HFFc6 (cell line): ENCODE measurements at regions not wholly inside any gene's neighbourhood (a gene's known extent, or its start where the extent isn't known, plus 50 kb on each side); places are given as distances from the start of the nearest gene placed in this dataset.

Experiments used
- DNase-seq: peaks from one replicate; pipeline ENCODE4 v3.0.0-alpha.2; 2018
- H3K27ac Mint-ChIP-seq: 2 replicates; pipeline ENCODE4 v1.8.0; 2020; ENCODE audit warnings: mild to moderate bottlenecking, mixed read lengths
- H3K27me3 Mint-ChIP-seq: 2 replicates; pipeline ENCODE4 v1.8.0; 2021; ENCODE audit warnings: mild to moderate bottlenecking, moderate library complexity, mixed read lengths; ENCODE audit not compliant: insufficient read depth
- H3K36me3 Mint-ChIP-seq: 2 replicates; pipeline ENCODE4 v1.8.0; 2021; ENCODE audit warnings: low read depth, mixed read lengths
- H3K4me1 Mint-ChIP-seq: 2 replicates; pipeline ENCODE4 v1.8.0; 2020; ENCODE audit warnings: low read depth, mixed read lengths
- H3K4me3 Mint-ChIP-seq: 2 replicates; pipeline ENCODE4 v1.8.0; 2020; ENCODE audit warnings: mild to moderate bottlenecking, moderate library complexity, mixed read lengths
- H3K9me3 Mint-ChIP-seq: 2 replicates; pipeline ENCODE4 v1.8.0; 2020; ENCODE audit warnings: mild to moderate bottlenecking, mixed read lengths
- TF ChIP-seq, protein P1 (sequence below): fragments of 200-600 bp; sonication (generic); IDR thresholded peaks from 2 replicates; pipeline ENCODE4 v1.5.0; 2021; ENCODE audit warnings: antibody characterized with exemption, mild to moderate bottlenecking

- H3K36me3 Mint-ChIP-seq, result peaks cover 5% of the 10 kb centered on the region; the same call in 1 of the 2 replicates
- no peak for DNase-seq
- no peaks in the 10 kb centered on the region for H3K4me1 Mint-ChIP-seq
- no peak overlapping the region for H3K4me3 Mint-ChIP-seq
- no peak overlapping the region for H3K27ac Mint-ChIP-seq
- H3K9me3 Mint-ChIP-seq, result peaks cover 20% of the 10 kb centered on the region
- TF ChIP-seq, protein P1, sequence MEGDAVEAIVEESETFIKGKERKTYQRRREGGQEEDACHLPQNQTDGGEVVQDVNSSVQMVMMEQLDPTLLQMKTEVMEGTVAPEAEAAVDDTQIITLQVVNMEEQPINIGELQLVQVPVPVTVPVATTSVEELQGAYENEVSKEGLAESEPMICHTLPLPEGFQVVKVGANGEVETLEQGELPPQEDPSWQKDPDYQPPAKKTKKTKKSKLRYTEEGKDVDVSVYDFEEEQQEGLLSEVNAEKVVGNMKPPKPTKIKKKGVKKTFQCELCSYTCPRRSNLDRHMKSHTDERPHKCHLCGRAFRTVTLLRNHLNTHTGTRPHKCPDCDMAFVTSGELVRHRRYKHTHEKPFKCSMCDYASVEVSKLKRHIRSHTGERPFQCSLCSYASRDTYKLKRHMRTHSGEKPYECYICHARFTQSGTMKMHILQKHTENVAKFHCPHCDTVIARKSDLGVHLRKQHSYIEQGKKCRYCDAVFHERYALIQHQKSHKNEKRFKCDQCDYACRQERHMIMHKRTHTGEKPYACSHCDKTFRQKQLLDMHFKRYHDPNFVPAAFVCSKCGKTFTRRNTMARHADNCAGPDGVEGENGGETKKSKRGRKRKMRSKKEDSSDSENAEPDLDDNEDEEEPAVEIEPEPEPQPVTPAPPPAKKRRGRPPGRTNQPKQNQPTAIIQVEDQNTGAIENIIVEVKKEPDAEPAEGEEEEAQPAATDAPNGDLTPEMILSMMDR, result no peak
- no peaks in the 10 kb centered on the region for H3K27me3 Mint-ChIP-seq
Observed at GRCh38 chr9:119092125-119092524, 277.1 kb downstream of the BRINP1 start.

DNA sequence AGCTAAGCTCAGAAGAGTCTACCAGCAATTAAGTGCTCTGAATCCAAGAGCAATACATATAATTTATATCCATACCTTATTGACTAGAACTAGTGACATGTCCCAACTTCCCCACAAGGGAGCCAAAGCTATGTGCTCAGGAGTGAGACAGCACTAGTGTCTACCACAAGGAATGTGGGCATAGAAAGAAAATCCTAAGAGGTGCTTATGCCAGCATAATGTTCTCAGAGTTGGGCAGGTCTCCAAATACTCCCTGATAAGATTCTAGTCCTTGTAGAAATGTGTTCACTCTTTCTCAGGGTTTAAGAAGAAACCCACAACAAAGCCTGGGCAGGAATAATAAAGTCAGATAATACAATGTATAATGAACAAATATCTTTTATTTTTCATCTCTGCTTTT is 275.1 kb downstream of the BRINP1 start:
- Mint-ChIP-seq H3K4me3 (no peak overlapping the region), H3K36me3 (peaks cover 5% of the 10 kb centered on the region; the same call in 1 of the 2 replicates), H3K27me3 (no peaks in the 10 kb centered on the region), H3K9me3 (peaks cover 20% of the 10 kb centered on the region), H3K4me1 (no peaks in the 10 kb centered on the region), H3K27ac (no peak overlapping the region)
- TF ChIP-seq, protein P1, result no peak
- DNase-seq, result no peak

DNA sequence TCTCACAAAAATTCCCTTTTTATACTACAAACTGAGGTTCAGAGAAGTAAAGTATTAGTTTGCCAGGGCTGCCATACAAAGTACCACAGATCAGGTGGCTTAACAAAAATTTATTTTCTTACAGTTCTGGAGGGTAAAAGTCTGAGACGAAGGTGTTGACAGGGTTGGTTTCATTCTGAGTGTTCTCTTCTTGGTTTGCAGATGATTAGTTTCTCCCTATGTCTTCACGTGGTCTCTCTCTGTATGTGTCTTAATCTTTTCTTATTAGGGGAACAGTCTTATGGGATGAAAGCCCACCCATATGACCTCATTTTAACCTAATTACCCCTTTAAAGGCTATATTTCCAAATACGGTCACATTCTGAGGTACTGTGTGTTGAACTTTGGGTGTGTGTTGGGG is 274.2 kb downstream of the BRINP1 start:
- Mint-ChIP-seq H3K4me1 (no peaks in the 10 kb centered on the region), H3K9me3 (peaks cover 20% of the 10 kb centered on the region), H3K4me3 (no peak overlapping the region), H3K27ac (no peak overlapping the region), H3K36me3 (peaks cover 5% of the 10 kb centered on the region; the same call in 1 of the 2 replicates), H3K27me3 (no peaks in the 10 kb centered on the region)
- TF ChIP-seq, protein P1, result no peak
- no peak for DNase-seq

DNA sequence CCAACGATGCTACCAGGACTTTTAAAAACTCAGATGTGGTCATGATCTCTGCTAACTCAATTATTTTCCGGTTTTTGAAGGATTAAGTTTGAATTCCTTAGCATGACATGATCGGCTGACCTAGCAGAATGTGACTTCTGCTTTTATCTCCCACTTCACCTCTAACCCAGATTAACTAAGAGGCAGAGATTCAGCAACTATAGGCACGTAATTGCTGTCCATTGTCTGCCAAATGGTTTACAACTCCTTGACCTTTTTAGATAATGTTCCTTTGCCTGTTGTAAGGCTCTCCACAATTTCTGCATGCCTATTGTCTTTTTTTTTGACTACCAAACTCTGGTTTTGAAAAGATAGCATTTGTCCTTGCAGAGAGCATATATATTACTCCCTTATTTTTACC is 268.2 kb downstream of the BRINP1 start:
- Mint-ChIP-seq H3K4me1 (no peaks in the 10 kb centered on the region), H3K27me3 (no peaks in the 10 kb centered on the region), H3K9me3 (no peaks in the 10 kb centered on the region; the same call in 1 of the 2 replicates), H3K27ac (no peak overlapping the region), H3K36me3 (no peaks in the 10 kb centered on the region), H3K4me3 (no peak overlapping the region)
- TF ChIP-seq, protein P1, result no peak
- DNase-seq, result no peak

GRCh38 chr9:119114681-119115080 is 254.6 kb downstream of the BRINP1 start:
- no peaks in the 10 kb centered on the region for H3K27me3 Mint-ChIP-seq
- no peak overlapping the region for H3K4me3 Mint-ChIP-seq
- no peak overlapping the region for H3K27ac Mint-ChIP-seq
- TF ChIP-seq, protein P1, result no peak
- peaks cover 32% of the 10 kb centered on the region for H3K9me3 Mint-ChIP-seq
- no peaks in the 10 kb centered on the region for H3K36me3 Mint-ChIP-seq
- DNase-seq, result no peak
- H3K4me1 Mint-ChIP-seq, result no peaks in the 10 kb centered on the region
